ENCODE measurements at regions not wholly inside any gene's neighbourhood (a gene's known extent, or its start where the extent isn't known, plus 50 kb on each side); places are given as distances from the start of the nearest gene placed in this dataset.

DNA sequence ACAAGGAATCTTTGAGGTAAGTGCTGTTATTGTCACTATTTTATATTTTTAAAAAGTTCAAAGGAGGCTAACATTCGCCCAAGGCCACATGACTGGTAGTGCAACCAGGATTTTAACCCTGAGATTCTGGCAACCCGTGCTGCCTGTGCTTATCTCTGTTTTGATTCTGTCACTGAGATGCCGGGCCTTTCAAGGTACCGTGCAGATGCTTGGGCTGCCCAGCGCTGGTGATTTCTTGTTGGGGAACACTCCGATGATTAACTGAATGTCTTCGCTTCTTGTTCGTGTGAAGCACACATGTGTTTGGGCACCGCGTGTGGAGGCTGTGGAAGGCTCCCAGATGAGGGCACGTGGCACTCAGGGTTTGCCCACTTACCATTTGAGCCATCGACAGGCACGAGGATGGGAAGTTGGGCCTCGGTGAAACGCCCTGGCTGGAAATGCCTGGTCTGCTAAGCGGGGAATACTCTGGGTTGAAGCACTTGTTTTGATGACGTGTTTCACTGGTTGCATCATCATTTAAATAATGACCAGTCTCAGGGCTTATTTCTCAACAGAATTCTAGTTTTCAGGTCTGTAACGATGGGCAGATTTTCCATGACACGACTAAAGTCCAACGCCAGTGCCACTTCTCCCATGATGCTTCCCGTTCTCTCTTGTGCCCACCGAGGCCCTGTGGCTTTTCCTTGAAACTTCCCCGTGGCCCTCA, 392.7 kb downstream of the FGF9 start:
- Histone ChIP-seq H3K79me2 (ENCODE audit: insufficient read depth, low read length) (no peaks in the 10 kb centered on the region), H4K20me1 (ENCODE audit: insufficient read depth, low read length, poor library complexity, severe bottlenecking) (no peaks in the 10 kb centered on the region), H3K4me2 (ENCODE audit: low read depth, low read length, poor library complexity, severe bottlenecking) (no peak overlapping the region), H3K4me3 (ENCODE audit: low read length, poor library complexity, severe bottlenecking) (no peak overlapping the region), H3K36me3 (ENCODE audit: insufficient read depth, low read length) (no peaks in the 10 kb centered on the region), H3K27me3 (ENCODE audit: insufficient read depth, low read length, poor library complexity, severe bottlenecking) (no peaks in the 10 kb centered on the region), H3F3A (ENCODE audit: low read depth) (no peaks in the 10 kb centered on the region), H3K4me1 (ENCODE audit: insufficient read depth, low read length, poor library complexity, severe bottlenecking) (peaks cover 10% of the 10 kb centered on the region), H3K9ac (ENCODE audit: low read depth, low read length, poor library complexity, severe bottlenecking) (no peak overlapping the region), H2AFZ (ENCODE audit: low read length) (no peak overlapping the region), H3K9me3 (ENCODE audit: insufficient read depth, low read depth, low read length) (no peaks in the 10 kb centered on the region), H3K9me2 (replicated peaks; ENCODE audit: low read depth, low read length) (no peaks in the 10 kb centered on the region)
- no peak for TF ChIP-seq EZH2phosphoT487 (IDR thresholded peaks at IDR 0.05; ENCODE audit: borderline replicate concordance)
- TF ChIP-seq, protein P1, sequence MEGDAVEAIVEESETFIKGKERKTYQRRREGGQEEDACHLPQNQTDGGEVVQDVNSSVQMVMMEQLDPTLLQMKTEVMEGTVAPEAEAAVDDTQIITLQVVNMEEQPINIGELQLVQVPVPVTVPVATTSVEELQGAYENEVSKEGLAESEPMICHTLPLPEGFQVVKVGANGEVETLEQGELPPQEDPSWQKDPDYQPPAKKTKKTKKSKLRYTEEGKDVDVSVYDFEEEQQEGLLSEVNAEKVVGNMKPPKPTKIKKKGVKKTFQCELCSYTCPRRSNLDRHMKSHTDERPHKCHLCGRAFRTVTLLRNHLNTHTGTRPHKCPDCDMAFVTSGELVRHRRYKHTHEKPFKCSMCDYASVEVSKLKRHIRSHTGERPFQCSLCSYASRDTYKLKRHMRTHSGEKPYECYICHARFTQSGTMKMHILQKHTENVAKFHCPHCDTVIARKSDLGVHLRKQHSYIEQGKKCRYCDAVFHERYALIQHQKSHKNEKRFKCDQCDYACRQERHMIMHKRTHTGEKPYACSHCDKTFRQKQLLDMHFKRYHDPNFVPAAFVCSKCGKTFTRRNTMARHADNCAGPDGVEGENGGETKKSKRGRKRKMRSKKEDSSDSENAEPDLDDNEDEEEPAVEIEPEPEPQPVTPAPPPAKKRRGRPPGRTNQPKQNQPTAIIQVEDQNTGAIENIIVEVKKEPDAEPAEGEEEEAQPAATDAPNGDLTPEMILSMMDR (conservative IDR thresholded peaks at IDR 0.05; ENCODE audit: low read length): no peak

DNA sequence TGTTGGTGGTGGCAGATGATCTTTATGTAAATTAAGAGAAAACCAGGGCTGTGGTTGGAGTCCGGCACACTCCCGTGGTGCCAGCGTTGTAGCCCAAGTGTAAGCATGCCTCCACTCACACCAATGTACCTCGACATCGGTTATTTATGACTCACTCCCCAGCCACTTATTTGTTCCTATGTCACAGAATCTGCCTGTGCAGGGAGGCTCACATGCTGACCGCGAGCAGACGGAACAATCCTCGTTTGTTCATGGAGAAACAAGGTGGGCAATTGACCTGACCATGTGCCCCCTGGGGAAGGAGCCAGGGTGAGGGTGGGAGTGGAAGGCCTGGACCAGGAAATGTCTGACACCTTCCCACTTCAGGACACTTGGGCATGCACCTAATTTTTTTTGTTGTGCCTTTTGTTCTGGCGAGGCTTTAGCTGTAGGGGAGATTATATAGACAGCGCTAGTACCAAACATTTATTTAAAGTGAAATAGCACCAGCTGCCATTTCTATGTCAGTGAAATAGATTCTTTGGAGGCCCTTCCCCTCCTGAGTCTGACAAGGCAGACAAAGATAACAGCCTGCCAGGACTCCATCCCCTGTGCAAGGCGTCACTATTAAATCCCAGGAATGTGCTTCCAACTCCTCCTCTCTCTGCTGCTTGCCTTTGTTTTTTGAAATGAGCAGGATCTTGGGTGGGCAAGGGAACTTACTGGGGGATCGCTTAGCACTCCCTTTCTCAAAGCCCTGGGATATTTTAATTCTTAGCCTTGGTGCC, 394.2 kb downstream of the FGF9 start:
- H4K20me1 ChIP-seq (ENCODE audit: insufficient read depth, low read length, poor library complexity, severe bottlenecking): no peaks in the 10 kb centered on the region
- TF ChIP-seq EZH2phosphoT487 (IDR thresholded peaks at IDR 0.05; ENCODE audit: borderline replicate concordance): no peak
- TF ChIP-seq, protein P1 (conservative IDR thresholded peaks at IDR 0.05; ENCODE audit: low read length): no peak
- no peak overlapping the region for H3K9ac ChIP-seq (ENCODE audit: low read depth, low read length, poor library complexity, severe bottlenecking)
- H3K27me3 ChIP-seq (ENCODE audit: insufficient read depth, low read length, poor library complexity, severe bottlenecking): no peaks in the 10 kb centered on the region
- no peaks in the 10 kb centered on the region for H3F3A ChIP-seq (ENCODE audit: low read depth)
- no peak overlapping the region for H3K4me2 ChIP-seq (ENCODE audit: low read depth, low read length, poor library complexity, severe bottlenecking)
- H3K36me3 ChIP-seq (ENCODE audit: insufficient read depth, low read length): no peaks in the 10 kb centered on the region
- H2AFZ ChIP-seq (ENCODE audit: low read length): no peak overlapping the region
- H3K4me1 ChIP-seq (ENCODE audit: insufficient read depth, low read length, poor library complexity, severe bottlenecking): peaks cover 10% of the 10 kb centered on the region
- no peaks in the 10 kb centered on the region for H3K9me3 ChIP-seq (ENCODE audit: insufficient read depth, low read depth, low read length)
- no peak overlapping the region for H3K4me3 ChIP-seq (ENCODE audit: low read length, poor library complexity, severe bottlenecking)
- no peaks in the 10 kb centered on the region for H3K79me2 ChIP-seq (ENCODE audit: insufficient read depth, low read length)
- no peaks in the 10 kb centered on the region for H3K9me2 ChIP-seq (replicated peaks; ENCODE audit: low read depth, low read length)

DNA sequence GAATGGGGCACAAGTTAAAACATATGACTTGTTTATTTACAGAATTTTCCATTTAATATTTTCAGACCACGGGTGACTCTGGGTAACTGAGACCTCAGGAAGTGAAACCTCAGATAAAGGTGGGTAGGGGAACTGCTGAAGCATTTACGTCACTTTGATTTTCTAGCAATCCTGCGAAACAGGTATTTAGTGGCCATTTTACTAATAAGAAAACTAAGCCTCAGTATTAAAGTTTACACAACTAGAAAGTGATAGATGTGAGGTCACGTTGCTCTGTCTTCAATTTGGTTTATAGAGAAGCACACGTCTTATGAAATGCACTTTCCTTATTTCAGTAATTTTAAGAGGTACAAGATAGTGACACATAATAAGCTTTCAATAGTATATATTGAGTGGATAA, 402.8 kb downstream of the FGF9 start:
- no peaks in the 10 kb centered on the region for H3F3A ChIP-seq (ENCODE audit: low read depth)
- H3K4me1 ChIP-seq (ENCODE audit: insufficient read depth, low read length, poor library complexity, severe bottlenecking): no peaks in the 10 kb centered on the region
- H3K9me3 ChIP-seq (ENCODE audit: insufficient read depth, low read depth, low read length): no peaks in the 10 kb centered on the region
- H3K27me3 ChIP-seq (ENCODE audit: insufficient read depth, low read length, poor library complexity, severe bottlenecking): no peaks in the 10 kb centered on the region
- H3K79me2 ChIP-seq (ENCODE audit: insufficient read depth, low read length): no peaks in the 10 kb centered on the region
- no peak overlapping the region for H3K4me3 ChIP-seq (ENCODE audit: low read length, poor library complexity, severe bottlenecking)
- no peak overlapping the region for H3K9ac ChIP-seq (ENCODE audit: low read depth, low read length, poor library complexity, severe bottlenecking)
- H3K36me3 ChIP-seq (ENCODE audit: insufficient read depth, low read length): no peaks in the 10 kb centered on the region
- no peak overlapping the region for H2AFZ ChIP-seq (ENCODE audit: low read length)
- H4K20me1 ChIP-seq (ENCODE audit: insufficient read depth, low read length, poor library complexity, severe bottlenecking): no peaks in the 10 kb centered on the region
- no peak overlapping the region for H3K4me2 ChIP-seq (ENCODE audit: low read depth, low read length, poor library complexity, severe bottlenecking)
- no peaks in the 10 kb centered on the region for H3K9me2 ChIP-seq (replicated peaks; ENCODE audit: low read depth, low read length)
- TF ChIP-seq EZH2phosphoT487 (IDR thresholded peaks at IDR 0.05; ENCODE audit: borderline replicate concordance): no peak
- TF ChIP-seq, protein P1 (conservative IDR thresholded peaks at IDR 0.05; ENCODE audit: low read length): no peak
